ELF-1 (cell line): ENCODE measurements at regions not wholly inside any gene's neighbourhood (a gene's known extent, or its start where the extent isn't known, plus 50 kb on each side); places are given as distances from the start of the nearest gene placed in this dataset.
A peak's percentile ranks its signal among the peaks of the same experiment; 100 is the strongest.
"Not testable (repeated sequence)": the region's sequence is repeated elsewhere in the genome, so short reads cannot be mapped to it uniquely, and the experiment has no call there.

Experiments
- DNase-seq: peaks from one replicate; pipeline ENCODE4 v3.0.0-alpha.2; 2016; ENCODE audit warnings: low read depth, low spot score

DNA sequence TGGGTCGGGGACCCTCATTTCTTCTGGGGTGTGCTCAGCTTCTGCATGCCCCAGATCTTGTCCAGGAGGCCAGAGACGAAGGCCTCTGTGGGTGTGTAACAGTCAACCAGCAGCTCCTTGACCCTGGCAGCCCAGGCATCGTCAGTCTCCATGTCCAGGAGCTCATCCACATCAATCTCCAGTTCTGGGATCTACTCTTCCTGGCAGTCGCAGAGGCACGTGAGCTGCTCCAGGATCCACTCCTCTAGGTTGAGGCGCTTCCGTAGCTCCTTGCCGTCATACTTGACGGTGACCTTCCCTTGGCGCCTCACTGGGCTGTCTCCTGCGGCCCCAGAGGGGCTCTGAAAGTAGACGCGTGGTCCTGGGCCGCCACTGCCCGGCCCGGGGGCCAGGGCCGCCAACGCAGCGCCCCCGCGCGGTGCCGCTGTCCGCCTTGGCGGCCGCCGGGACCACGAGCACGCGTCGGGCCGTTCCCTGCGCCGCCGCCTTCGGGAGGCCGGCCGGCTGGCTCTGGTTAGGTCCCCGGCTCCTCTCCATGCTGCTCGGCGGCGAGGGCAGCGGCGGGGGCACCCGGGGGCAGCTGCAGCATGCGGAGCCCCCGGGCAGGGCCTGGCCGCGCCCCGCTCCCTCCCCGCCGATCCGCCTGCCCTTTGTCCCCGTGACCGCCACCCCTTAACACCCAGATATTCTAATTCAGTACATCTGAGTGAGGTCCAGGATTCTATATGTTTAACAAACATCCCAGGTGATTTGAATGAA lies 170.5 kb downstream of the SEPTIN7 start:
- DNase-seq = no peak

DNA sequence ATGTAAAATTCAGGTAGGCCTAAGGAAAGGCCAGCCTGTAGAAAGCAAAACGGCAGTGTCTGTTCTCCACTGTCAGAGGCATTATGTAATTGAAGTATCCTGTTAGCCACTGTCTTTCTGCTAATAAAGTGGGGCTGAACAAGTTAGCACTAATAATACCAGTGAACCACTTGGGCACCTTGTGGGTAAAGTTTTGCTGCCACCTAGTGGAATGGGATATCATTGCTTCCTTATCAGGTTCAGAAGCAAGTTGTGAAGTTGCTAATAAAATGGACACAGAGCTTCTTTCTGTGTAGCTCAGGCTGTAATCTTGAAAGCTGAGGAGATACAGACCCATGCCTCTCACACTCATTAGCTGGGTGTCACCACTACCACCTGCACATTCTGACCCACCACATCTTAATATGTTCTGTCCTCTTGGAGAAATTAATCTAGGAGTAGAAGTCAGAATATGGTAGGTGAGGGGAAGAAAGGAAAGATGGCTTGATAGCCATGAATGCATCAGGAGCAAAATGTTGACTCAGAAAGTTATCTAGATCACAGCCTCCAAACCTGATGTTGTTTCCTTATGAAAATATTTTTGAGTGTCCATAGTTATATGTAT lies 175.1 kb downstream of the SEPTIN7 start:
- DNase-seq = peak; percentile 48

DNA sequence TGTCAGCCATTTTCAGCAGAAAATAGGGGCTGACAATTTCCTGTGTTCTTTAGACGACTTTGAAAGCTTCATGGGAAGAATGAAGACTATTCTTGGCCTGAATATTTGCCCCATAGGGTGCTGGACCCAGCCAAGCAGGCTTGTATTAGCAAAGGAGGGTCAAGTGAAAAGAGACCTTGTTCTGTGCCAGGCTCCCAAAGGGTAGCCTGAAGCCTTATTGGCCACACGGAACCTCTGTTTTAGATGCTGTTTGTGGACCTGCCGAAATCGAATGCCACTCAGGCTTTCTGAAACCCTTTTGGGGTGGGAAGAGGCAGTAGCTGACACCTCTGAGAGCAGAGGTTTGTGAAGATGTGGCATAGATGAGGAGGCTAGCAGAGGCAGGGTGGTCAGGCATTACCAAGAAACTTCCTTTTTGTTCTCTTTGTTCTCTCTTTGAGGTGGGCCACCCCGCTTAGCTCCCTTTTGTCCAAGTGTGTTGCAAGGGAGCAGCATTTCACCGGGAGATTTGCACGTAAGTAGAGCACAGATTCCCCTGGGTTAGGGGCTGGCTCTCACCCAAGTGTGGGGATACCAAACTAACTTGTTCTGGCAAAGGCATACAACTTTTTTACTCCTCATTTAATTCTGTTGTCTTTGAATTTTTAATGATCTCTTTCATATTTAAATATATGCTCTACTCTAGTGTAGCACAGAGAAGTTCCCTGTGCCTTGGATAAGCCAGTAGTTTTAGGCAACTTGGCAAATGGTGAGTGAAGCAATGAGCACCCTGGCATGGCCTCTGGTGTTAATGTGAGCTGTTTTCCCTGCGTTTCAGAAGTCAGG lies 174.0 kb upstream of the EEPD1 start:
- not testable (repeated sequence) for DNase-seq

DNA sequence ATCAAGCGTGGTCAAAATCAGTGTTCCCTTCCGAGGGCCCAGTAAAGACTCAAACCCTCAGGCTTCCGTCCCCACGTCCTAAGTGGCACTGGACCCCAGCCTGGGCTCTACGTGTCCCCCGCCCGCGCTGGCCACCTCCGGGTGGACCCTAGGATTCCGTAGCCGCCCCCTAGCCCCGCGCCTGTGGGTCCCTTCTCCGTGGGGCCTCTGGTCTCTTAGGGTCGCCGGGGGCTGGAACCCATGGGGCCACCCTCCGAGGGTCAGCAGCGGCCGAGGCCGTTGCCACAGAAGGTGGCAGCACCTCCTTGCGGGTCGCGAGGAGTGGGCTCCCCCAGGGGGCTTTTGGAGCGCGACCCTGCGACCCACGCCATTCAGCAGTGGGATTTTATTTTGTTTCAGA lies 170.5 kb upstream of the EEPD1 start:
- DNase-seq = no peak

DNA sequence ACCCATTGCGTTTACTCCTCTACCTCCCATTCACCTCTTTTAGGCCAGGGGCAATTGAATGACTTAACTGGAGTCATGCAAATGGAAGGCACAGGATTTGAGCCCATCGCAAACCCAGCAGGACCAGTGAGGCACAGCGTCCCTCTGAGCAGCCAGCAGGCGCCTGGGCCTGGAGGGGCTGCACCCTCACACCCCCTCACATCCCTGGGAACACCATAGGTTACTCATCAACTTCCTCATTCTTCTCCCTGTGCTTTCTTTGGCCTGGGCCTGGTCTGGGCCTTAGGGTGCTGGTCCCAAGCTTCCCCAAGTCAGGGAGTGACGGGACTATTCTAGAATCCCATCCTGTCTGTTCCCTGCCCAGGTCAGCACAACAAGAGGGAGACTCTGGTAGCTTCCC lies 169.4 kb upstream of the EEPD1 start:
- DNase-seq = no peak

DNA sequence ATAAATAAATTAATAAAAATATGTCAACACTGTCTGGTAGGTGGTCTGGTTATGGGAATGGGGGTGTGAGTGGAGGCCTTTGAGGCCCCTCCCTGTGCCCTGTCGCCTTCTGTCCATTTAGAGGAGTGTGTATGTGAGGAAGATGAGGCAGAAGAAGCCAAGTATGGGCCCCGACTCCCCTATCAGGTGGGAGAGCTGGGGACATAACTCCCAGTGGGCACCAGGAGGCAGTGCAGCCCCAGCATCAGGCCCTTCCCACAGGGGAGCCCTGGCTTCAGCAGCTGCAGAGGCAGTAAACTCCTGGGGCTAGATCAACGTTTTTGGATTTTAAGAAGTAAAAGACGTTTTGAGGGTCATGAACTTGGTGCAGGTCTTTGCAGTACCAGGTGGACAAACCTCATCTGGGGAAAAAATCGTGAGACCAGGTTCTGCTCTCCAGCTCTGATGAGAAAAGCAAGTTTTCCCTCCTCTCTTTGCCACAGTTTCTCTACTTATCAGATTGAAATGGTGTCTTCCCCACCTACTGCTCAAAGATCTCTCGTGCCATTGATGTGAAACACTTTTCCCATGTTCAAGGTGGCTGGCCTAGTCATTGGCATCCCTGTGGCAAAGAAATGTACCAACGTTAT lies 167.8 kb upstream of the EEPD1 start:
- DNase-seq = peak; percentile 71

DNA sequence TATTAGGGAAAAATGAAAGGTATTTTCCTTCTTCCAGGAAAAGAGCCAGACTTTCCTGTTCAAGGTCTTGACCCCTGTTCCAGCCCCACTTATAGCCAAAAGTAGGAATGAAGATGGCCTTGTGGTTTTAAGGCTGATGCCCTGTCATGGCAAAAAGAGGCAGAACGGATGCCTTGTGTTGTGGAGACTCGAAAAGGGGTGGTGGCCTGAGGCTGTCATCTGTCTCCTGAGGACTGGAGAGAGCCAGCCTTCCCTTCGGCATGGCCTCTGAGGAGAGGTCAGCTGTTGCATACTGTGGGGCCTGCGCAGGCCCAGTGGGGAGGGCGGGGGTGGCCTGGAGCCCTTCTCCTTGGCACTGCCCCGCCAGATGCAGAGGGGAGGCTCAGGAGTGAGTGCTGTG lies 166.0 kb upstream of the EEPD1 start:
- no peak for DNase-seq

DNA sequence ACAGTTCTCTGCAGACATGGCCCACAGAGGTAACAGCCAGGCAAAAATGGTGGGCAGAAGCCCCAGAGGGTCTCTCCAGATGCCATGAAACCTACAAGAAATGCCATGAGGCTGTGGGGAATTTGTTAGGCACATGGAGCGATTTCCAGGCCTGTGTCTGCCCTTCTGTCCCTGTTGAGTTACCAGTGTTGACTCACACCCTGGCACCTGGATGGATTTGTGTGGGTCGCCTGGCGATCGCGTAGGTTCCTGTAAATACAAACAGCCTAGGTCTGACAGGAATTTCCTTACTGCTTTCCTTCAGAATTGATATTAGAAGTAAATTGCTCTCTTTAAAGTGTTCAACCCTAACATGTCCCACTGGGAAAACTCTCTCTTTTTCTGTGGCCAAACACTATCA lies 164.9 kb upstream of the EEPD1 start:
- DNase-seq = no peak

DNA sequence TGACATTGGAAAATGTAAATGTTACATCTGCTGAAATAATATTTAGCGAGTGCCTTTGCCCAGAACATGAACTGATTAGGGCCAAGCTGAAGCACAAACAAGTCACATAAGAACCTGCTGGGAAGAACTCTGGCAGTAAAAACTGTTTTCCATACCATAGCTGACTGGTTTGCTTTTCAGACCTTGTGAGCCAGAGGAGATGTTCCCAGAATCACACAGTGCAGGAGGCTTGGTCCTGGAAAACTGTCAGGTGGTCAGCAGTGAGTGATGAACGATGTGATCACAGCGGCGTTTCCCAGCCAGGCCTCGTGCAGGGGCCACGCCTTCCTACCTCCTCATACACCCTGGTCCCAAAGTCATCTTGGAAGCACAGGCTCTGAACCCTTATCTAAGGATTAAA lies 164.2 kb upstream of the EEPD1 start:
- peak; percentile 63 for DNase-seq

DNA sequence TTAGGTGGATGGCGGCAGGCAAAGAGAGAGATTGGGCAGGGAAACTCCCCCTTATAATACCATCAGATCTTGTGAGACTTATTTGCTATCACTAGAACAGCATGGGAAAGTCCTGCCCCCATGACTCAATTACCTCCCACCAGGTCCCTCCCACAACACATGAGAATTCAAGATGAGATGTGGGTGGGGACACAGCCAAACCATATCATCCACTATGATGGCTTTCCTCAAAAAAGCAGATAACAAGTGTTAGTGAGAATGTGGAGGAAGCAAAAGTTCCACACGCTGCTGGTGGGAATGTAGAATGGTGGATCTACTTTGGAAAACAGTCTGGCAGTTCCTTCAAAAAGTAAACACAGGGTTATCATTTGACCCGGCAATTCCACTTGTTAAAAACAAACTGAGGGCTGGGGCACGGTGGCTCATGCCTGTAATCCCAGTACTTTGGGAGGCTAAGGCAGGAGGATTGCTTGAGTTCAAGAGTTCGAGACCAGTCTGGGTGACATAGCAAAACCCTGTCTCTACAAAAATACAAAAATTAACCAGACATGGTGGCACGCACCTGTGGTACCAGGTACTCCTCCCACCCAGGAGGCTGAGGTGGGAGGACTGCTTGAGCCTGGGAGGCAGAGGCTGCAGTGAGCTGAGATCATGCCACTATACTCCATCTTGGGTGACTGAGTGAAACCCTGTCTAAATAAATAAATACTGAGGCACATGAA lies 161.4 kb upstream of the EEPD1 start:
- no peak for DNase-seq

DNA sequence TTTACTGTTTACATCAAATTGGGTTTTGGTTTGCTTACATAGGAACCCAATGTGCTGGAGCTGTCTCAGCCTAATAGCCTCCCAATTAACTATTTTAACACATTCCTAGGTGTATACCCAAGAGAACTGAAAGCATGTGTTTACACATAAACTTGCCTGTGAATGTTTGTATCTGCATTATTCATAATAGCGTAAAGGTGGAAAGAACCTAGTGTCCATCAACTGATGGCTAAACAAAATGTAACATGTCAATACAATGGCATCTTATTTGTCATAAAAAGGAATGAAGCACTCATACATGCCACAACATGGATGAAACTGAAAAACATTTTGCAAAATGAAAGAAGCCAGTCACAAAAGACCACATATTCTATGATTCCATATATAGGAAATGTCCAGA lies 160.6 kb upstream of the EEPD1 start:
- no peak for DNase-seq

DNA sequence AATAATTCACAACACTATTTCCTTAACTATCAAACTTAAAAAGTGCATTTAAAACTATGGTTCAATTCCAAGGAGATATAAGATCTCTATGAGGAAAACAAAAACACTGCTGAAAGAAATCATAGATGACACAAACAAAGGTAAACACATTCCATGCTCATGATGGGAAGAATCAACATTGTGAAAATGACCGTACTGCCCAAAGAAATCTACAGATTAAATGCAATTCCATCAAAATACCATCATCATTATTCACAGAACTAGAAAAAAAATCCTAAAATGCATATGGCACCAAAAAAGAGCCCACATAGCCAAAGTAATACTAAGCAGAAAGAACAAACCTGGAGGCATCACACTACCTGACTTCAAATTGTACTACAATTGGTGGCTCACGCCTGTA lies 159.9 kb upstream of the EEPD1 start:
- no peak for DNase-seq

DNA sequence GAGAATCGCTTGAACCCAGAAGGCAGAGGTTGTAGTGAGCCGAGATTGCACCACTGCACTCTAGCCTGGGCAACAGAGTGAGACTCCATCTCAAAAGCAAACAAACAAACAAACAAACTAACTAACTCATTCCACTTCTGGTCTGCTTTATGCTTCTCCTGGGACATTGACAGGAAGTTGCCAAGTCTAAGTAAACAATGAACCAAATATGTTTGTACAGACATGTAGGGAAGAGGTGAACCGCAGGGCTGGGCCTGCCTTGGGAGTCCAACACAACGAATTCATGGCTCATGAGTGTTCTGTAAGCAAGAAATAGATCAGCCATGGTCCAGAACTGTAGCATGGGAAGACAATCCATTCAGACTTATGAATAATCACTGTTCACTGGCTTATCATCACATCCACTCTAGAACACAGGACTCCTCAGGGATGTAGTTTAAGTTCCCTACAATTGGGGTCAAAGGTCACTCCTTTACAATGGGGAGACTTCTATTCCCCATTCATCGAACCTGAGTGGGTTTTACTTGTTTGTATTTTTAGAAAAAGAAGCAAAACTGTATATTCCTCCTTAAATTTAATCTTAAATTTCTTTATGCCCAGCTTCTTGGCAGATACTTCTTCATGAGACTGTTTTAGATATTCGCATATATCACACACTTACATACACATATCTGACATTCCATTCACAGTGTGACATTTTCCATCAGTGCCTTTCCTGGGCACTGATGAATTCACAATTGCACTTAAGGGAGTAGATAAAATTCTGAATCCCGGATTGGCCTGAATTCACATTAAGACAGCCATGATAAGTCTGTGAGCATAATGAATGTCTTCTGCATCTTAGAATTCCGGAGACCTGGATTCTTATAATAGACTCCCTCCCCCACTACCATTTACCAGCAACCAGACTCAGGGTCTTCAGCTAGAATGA lies 159.1 kb upstream of the EEPD1 start:
- DNase-seq = no peak

DNA sequence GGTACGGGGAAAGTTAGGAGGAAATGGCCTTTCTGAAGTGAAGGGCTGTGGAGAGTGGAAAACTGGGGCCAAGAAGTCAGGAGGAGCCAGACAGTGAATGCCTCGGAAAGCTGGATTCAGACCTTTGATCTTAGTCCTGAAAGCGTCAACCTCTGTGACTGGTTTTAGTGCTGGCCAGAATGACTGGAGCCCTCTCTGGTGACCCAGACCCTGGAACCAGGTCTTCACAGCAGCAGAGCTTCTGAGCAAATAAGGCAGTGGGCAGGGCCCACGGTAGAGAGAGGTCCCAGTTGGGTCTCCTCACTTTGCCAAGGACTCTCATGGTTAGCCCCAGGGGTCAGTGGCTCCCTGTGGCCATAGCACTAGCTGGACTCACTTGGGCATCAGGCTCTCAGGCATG lies 157.7 kb upstream of the EEPD1 start:
- no peak for DNase-seq

DNA sequence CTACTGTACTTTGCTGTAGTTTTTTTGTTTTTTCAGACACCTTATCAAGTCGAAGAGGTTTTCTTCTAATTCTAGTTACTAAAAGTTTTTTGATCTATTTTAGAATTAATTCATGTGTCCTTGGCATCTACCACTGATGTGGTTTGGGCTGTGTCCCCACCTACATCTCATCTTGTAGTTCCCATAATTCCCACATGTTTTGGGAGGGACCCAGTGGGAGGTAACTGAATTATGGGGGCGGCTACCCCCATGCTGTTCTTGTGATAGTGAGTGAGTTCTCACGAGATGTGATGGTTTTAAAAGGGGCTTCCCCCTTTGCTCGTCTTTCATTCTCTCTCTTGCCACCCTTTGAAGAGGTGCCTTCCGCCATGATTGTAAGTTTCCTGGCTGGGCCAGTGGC lies 154.6 kb upstream of the EEPD1 start:
- no peak for DNase-seq

DNA sequence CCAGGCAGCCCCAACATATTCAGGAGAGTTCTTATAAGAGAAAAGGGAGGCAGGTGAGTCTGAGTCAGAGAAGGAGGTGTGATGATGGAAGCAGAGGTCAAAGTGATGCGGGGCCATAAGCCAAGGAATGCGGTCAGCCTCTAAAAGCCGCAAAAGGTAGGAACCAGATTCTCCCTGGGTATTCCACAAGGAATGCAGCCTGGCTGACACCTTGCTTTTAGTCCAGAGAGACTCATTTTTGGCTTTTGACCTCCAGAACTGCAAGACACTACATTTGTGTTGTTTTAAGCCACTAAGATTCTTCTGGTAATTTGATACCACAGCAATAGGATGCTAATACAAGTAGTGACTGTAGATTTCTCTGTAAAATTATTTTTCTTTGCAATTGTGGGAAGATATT lies 151.5 kb upstream of the EEPD1 start:
- DNase-seq = no peak

DNA sequence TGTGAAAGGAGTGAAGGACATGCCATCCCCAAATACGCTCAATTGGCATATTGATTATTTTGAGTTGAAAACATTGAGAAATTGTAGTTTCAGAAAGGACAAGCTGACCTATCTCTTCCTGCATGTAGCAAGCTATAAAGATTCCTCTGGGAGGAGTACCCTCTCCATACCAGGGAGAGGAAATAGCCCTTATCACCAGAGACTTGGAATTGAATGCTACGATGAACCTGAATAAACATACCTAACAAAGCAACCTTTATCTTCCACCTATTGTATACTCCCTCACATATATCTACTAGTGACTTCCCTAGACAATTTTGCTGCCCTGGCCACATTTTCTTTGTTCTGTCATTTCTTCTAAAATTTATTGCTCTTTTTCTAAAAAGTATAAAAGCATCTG lies 150.2 kb upstream of the EEPD1 start:
- DNase-seq = no peak

DNA sequence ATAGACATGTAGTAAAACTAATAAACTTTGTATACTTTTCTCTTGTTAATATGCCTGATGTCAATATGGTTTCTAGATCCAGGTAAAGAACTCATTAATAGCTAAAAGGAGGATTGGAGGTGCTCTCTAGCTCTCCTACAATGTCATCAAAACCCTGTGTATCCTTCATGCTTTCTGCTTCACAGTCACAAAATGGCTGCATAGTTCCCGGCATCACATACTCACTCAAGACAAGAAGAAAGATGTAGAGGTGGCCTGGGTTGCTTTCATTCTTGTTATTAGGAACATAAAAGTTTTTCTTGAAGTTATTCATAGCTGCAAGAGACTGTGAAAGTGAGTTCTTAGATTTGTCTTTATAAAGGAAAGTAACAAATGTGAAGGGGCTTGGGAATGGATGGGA lies 149.7 kb upstream of the EEPD1 start:
- no peak for DNase-seq

DNA sequence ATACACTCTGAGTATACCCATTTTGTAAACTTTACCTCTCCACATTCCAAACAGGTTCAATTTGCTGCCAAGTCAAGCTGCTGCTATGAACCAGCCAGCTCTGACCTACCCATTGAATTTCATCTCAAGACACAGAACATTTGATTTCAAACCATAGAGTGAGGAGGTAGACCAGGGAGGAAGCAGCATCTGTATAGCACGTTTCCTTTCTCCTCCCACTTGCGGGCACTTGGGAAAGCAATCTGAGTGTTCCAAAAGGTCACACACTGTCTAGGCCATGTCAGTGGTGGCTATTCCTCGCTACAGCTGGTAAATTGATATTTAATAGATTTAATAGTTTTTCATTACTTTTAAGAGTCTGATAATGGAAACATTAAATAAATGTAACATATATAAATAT lies 147.8 kb upstream of the EEPD1 start:
- DNase-seq = no peak

DNA sequence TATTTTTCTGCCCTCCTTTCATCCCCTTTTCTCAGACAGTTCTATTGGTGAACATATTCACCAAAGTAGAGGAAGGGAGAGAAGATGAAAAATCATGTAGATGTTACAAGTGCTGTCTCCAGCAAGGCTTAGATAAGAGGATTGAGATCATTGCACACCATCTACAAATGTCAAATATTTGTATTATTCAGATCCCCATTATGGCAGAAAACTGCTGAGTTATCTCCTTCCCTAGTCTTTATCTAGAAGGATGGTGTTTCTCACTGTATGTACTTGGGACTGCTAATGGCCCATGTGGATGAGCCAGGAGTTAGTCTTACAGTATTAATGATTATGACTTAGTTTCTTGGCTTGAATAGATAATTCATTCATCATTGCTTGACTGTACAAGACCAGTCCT lies 147.2 kb upstream of the EEPD1 start:
- DNase-seq = no peak
